Tibial nerve (tissue), 3 donors: ENCODE measurements at regions not wholly inside any gene's neighbourhood (a gene's known extent, or its start where the extent isn't known, plus 50 kb on each side); places are given as distances from the start of the nearest gene placed in this dataset.

Experiments used
- CTCF ChIP-seq, 5 experiments: fragments of 200-600 bp in 3 of 5; fragments of 450-650 bp in 2 of 5; sonication (generic) in 3 of 5; IDR thresholded peaks; one replicate each; pipeline ENCODE4 v1.5.1; 2016 to 2019; ENCODE audit warnings: antibody characterized with exemption in 5 of 5, mild to moderate bottlenecking in 3 of 5, moderate library complexity in 2 of 5
- POLR2A ChIP-seq, 2 donors: fragments of 450-650 bp; IDR thresholded peaks; one replicate each; pipeline ENCODE4 v1.6.1; 2017; ENCODE audit warnings: antibody characterized with exemption in 2 of 2, mild to moderate bottlenecking in 2 of 2, moderate library complexity in 2 of 2

- no peak for TF ChIP-seq CTCF (IDR thresholded peaks at IDR 0.05)
- TF ChIP-seq POLR2A (IDR thresholded peaks at IDR 0.05), result no peak
Measured at GRCh38 chr9:101858026-101858425, 119.6 kb upstream of the GRIN3A start.
